Esophagus squamous epithelium (tissue), 5 donors: ENCODE measurements at regions not wholly inside any gene's neighbourhood (a gene's known extent, or its start where the extent isn't known, plus 50 kb on each side); places are given as distances from the start of the nearest gene placed in this dataset.

Experiments used
- DNase-seq: peaks from one replicate; lab custom pipeline; 2025; lab: John Stamatoyannopoulos, UW
- H3K27ac ChIP-seq, 4 donors: fragments of 200-600 bp; sonication (generic); one replicate each; pipeline ENCODE4 v1.5.1; 2016 to 2019; ENCODE audit warnings: mild to moderate bottlenecking in 1 of 4
- H3K27me3 ChIP-seq, 4 donors: fragments of 200-600 bp; sonication (generic); 1 replicate in 3 of 4; 2 replicates in 1 of 4; pipeline versions ENCODE4 v1.5.1 to v1.6.0; 2017 to 2021; ENCODE audit warnings: antibody characterized with exemption in 1 of 4
- H3K36me3 ChIP-seq, 3 donors: fragments of 200-600 bp; sonication (generic); one replicate each; pipeline ENCODE4 v1.5.1; 2016 to 2019
- H3K4me1 ChIP-seq, 3 donors: fragments of 200-600 bp; sonication (generic); one replicate each; pipeline ENCODE4 v1.5.1; 2017 to 2019
- H3K4me3 ChIP-seq, 4 donors: fragments of 200-600 bp; sonication (generic); 1 replicate in 3 of 4; 2 replicates in 1 of 4; pipeline ENCODE4 v1.5.1; 2016 to 2019; ENCODE audit warnings: mild to moderate bottlenecking in 2 of 4, moderate library complexity in 1 of 4
- H3K9me3 ChIP-seq, 3 donors: fragments of 200-600 bp; sonication (generic); one replicate each; pipeline ENCODE4 v1.5.1; 2016 to 2019
- POLR2A ChIP-seq, 4 donors: fragments of 450-650 bp; IDR thresholded peaks; one replicate each; pipeline ENCODE4 v1.6.1; 2017; ENCODE audit warnings: antibody characterized with exemption in 4 of 4, mild to moderate bottlenecking in 4 of 4, moderate library complexity in 3 of 4
- whole genome bisulfite sequencing, 2 donors: methylation state at CpG; one replicate each; pipeline ENCODE4 v1.1.5; 2018; 5-methylcytosine and 5-hydroxymethylcytosine counted together
- intact Hi-C: fragments of 100-400 bp; cut with DNase I; formaldehyde crosslinking; loops from one replicate; pipeline ENCODE4 v1.15.0; 2022
- TF ChIP-seq, protein P1 (sequence below), 6 experiments: fragments of 450-650 bp in 4 of 6; fragments of 200-600 bp in 2 of 6; sonication (generic) in 2 of 6; IDR thresholded peaks; one replicate each; pipeline ENCODE4 v1.5.1; 2016 to 2019; ENCODE audit warnings: antibody characterized with exemption in 6 of 6, mild to moderate bottlenecking in 4 of 6, moderate library complexity in 4 of 6
- donor health status: DM: yes; HTN: yes; CAD: no.

GRCh38 chr11:119806064-119806915 is 77.3 kb upstream of the NECTIN1 start:
- H3K27ac ChIP-seq: no peak overlapping the region
- TF ChIP-seq POLR2A (IDR thresholded peaks at IDR 0.05): no peak
- TF ChIP-seq, protein P1, sequence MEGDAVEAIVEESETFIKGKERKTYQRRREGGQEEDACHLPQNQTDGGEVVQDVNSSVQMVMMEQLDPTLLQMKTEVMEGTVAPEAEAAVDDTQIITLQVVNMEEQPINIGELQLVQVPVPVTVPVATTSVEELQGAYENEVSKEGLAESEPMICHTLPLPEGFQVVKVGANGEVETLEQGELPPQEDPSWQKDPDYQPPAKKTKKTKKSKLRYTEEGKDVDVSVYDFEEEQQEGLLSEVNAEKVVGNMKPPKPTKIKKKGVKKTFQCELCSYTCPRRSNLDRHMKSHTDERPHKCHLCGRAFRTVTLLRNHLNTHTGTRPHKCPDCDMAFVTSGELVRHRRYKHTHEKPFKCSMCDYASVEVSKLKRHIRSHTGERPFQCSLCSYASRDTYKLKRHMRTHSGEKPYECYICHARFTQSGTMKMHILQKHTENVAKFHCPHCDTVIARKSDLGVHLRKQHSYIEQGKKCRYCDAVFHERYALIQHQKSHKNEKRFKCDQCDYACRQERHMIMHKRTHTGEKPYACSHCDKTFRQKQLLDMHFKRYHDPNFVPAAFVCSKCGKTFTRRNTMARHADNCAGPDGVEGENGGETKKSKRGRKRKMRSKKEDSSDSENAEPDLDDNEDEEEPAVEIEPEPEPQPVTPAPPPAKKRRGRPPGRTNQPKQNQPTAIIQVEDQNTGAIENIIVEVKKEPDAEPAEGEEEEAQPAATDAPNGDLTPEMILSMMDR (IDR thresholded peaks at IDR 0.05): no peak
- H3K27me3 ChIP-seq: peaks cover 0 to 26% (median 0%) of the 10 kb centered on the region in 4 donors
- no peak overlapping the region for H3K4me3 ChIP-seq
- DNase-seq: no peak
- WGBS, 2 donors: 85 to 89% methylated on average over 5 to 6 of the region's 8 CpGs
- no peaks in the 10 kb centered on the region for H3K36me3 ChIP-seq
- H3K9me3 ChIP-seq: no peaks in the 10 kb centered on the region
- intact Hi-C loops: no loop called here
- H3K4me1 ChIP-seq: no peaks in the 10 kb centered on the region

GRCh38 chr11:119805663-119806062 is 76.7 kb upstream of the NECTIN1 start:
- intact Hi-C loops: no loop called here
- WGBS, 2 donors: 68 to 88% methylated on average over 4 to 8 of the region's 8 CpGs
- Histone ChIP-seq H3K27ac (no peak overlapping the region), H3K9me3 (no peaks in the 10 kb centered on the region), H3K27me3 (peaks cover 0 to 31% (median 0%) of the 10 kb centered on the region in 4 donors), H3K36me3 (no peaks in the 10 kb centered on the region), H3K4me1 (no peaks in the 10 kb centered on the region), H3K4me3 (no peak overlapping the region)
- TF ChIP-seq, protein P1 (IDR thresholded peaks at IDR 0.05): no peak
- TF ChIP-seq POLR2A (IDR thresholded peaks at IDR 0.05): no peak
- no peak for DNase-seq

- intact Hi-C loops: no loop called here
- Histone ChIP-seq H3K9me3 (no peaks in the 10 kb centered on the region), H3K36me3 (no peaks in the 10 kb centered on the region), H3K27ac (no peak overlapping the region), H3K4me1 (no peaks in the 10 kb centered on the region), H3K27me3 (peaks cover 0 to 35% (median 0%) of the 10 kb centered on the region in 4 donors), H3K4me3 (no peak overlapping the region)
- 75 to 80% methylated on average over 2 to 3 of the region's 5 CpGs for WGBS, 2 donors
- no peak for TF ChIP-seq POLR2A (IDR thresholded peaks at IDR 0.05)
- TF ChIP-seq, protein P1 (IDR thresholded peaks at IDR 0.05): no peak
- DNase-seq: no peak
These were observed 75.7 kb upstream of the NECTIN1 start for GRCh38 chr11:119804698-119805097.

GRCh38 chr11:119803726-119804294 is 74.8 kb upstream of the NECTIN1 start:
- H3K9me3 ChIP-seq: no peaks in the 10 kb centered on the region
- H3K36me3 ChIP-seq: no peaks in the 10 kb centered on the region

More at GRCh38 chr11:119803726-119804294, 74.8 kb upstream of the NECTIN1 start:
- no peak for TF ChIP-seq POLR2A (IDR thresholded peaks at IDR 0.05)
- TF ChIP-seq, protein P1 (IDR thresholded peaks at IDR 0.05): no peak
- no peak overlapping the region for H3K27ac ChIP-seq
- 65 to 71% methylated on average over 3 to 5 of the region's 6 CpGs for WGBS, 2 donors
- peaks cover 0 to 26% (median 0%) of the 10 kb centered on the region in 4 donors for H3K27me3 ChIP-seq
- no peaks in the 10 kb centered on the region for H3K4me1 ChIP-seq
- no peak for DNase-seq
- no peak overlapping the region for H3K4me3 ChIP-seq
- intact Hi-C loops: no loop called here
